ENCODE measurements at regions not wholly inside any gene's neighbourhood (a gene's known extent, or its start where the extent isn't known, plus 50 kb on each side); places are given as distances from the start of the nearest gene placed in this dataset.

GRCh38 chr15:38876621-38877020, 312.0 kb upstream of the RASGRP1 start:
- ChIA-PET CTCF (no interaction called here), POLR2A (no interaction called here)
- ATAC-seq (no peak), DNase-seq (ENCODE audit: low spot score) (no peak)
- no peak overlapping the region for H3K4me3 Mint-ChIP-seq
- H3K9me3 Mint-ChIP-seq, result peaks cover 14% of the 10 kb centered on the region
- H3K27ac Mint-ChIP-seq, result no peak overlapping the region
- H3K27me3 Mint-ChIP-seq (ENCODE audit: low read depth), result no peaks in the 10 kb centered on the region
- H3K36me3 Mint-ChIP-seq, result peaks cover 5% of the 10 kb centered on the region
- H3K4me1 Mint-ChIP-seq, result peaks cover 16% of the 10 kb centered on the region
- no peak for TF ChIP-seq EMX1 (CRISPR knock-in tag; IDR thresholded peaks at IDR 0.05)
- no peak for TF ChIP-seq HMGXB4 (CRISPR knock-in tag; IDR thresholded peaks at IDR 0.05)
- no peak for TF ChIP-seq ATF1 (CRISPR knock-in tag; IDR thresholded peaks at IDR 0.05)
- TF ChIP-seq MAX (CRISPR knock-in tag; IDR thresholded peaks at IDR 0.05), result no peak
- TF ChIP-seq AFF4 (CRISPR knock-in tag; IDR thresholded peaks at IDR 0.05; ENCODE audit: borderline replicate concordance), result no peak
- no peak for TF ChIP-seq TCF7 (CRISPR knock-in tag; IDR thresholded peaks at IDR 0.05; ENCODE audit: low read depth)
- TF ChIP-seq STAT6 (CRISPR knock-in tag; conservative IDR thresholded peaks at IDR 0.05; ENCODE audit: low read depth), result no peak
- no peak for TF ChIP-seq ZNF423 (CRISPR knock-in tag; IDR thresholded peaks at IDR 0.05)
- TF ChIP-seq SMAD4 (CRISPR knock-in tag; IDR thresholded peaks at IDR 0.05), result no peak

- no peak for ATAC-seq
- no peak overlapping the region for H3K4me3 Mint-ChIP-seq
- POLR2A ChIA-PET, result no interaction called here
- TF ChIP-seq OVOL2 (CRISPR knock-in tag; IDR thresholded peaks at IDR 0.05; ENCODE audit: borderline replicate concordance) (no peak), PRDM15 (CRISPR knock-in tag; IDR thresholded peaks at IDR 0.05) (no peak), NFATC4 (CRISPR knock-in tag; IDR thresholded peaks at IDR 0.05) (no peak), NR3C1 (CRISPR knock-in tag; conservative IDR thresholded peaks at IDR 0.05; ENCODE audit: low read depth) (no peak), NR1H2 (CRISPR knock-in tag; IDR thresholded peaks at IDR 0.05) (no peak), CTCF (IDR thresholded peaks at IDR 0.05) (no peak), ZNF532 (CRISPR knock-in tag; IDR thresholded peaks at IDR 0.05; ENCODE audit: borderline replicate concordance) (no peak), RELA (CRISPR knock-in tag; IDR thresholded peaks at IDR 0.05; ENCODE audit: borderline replicate concordance) (no peak)
Observed at GRCh38 chr15:38877471-38877870, 312.9 kb upstream of the RASGRP1 start.

More at GRCh38 chr15:38877471-38877870, 312.9 kb upstream of the RASGRP1 start:
- DNase-seq (ENCODE audit: low spot score), result no peak
- Mint-ChIP-seq H3K27me3 (ENCODE audit: low read depth) (no peaks in the 10 kb centered on the region; the same call in 1 of the 2 replicates), H3K27ac (no peak overlapping the region), H3K36me3 (no peaks in the 10 kb centered on the region), H3K4me1 (peaks cover 16% of the 10 kb centered on the region), H3K9me3 (peaks cover 9% of the 10 kb centered on the region; the same call in 1 of the 2 replicates)
- CTCF ChIA-PET, result no interaction called here
